ENCODE measurements at regions not wholly inside any gene's neighbourhood (a gene's known extent, or its start where the extent isn't known, plus 50 kb on each side); places are given as distances from the start of the nearest gene placed in this dataset.

GRCh38 chr4:27152703-27153102 is 292.1 kb downstream of the STIM2 start:
- TF ChIP-seq CTCF (conservative IDR thresholded peaks at IDR 0.05 in 1 of 2, IDR thresholded peaks at IDR 0.05 in 1 of 2; ENCODE audit: low read depth in 1 of 2, low read length in 2 of 2), result no peak
- no peak for TF ChIP-seq EZH2 (IDR thresholded peaks at IDR 0.05; ENCODE audit: low read length, missing control alignments)

All from fibroblast of lung (primary cell).